ENCODE measurements at regions not wholly inside any gene's neighbourhood (a gene's known extent, or its start where the extent isn't known, plus 50 kb on each side); places are given as distances from the start of the nearest gene placed in this dataset.
A peak's percentile ranks its signal among the peaks of the same experiment; 100 is the strongest.
"Not testable (repeated sequence)": the region's sequence is repeated elsewhere in the genome, so short reads cannot be mapped to it uniquely, and the experiment has no call there.

GRCh38 chr7:11221984-11222383, 248.3 kb downstream of the PHF14 start:
- no peak for DNase-seq

GRCh38 chr7:11224535-11224934, 250.9 kb downstream of the PHF14 start:
- no peak for DNase-seq

- DNase-seq = no peak
Measured at GRCh38 chr7:11228515-11228914, 254.8 kb downstream of the PHF14 start.

- no peak for DNase-seq
Measured at GRCh38 chr7:11231190-11231589, 257.5 kb downstream of the PHF14 start.

DNA sequence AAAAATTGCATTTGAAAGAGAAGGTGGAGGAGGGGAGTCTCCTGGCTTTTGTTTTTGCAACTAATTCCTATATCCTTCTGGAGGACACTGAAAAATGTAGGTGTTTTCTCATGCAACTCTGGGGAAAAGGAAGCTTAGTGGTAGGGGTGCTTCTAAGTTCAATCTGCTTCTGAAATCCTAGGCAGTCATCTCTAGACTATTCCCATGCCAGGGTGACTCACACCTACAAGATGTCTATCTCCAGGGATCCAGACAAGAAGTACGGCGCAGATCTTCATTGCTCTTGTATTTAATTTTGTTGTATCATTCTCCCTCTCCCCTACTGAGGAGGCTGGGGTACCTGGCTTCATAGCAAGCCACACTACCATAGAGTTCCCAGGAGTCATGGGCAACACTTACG, 258.8 kb downstream of the PHF14 start:
- no peak for DNase-seq

GRCh38 chr7:11233871-11234270, 260.2 kb downstream of the PHF14 start:
- no peak for DNase-seq

- no peak for DNase-seq
Measured at GRCh38 chr7:11235491-11235890, 261.8 kb downstream of the PHF14 start.

- peak; percentile 72 to 77 for DNase-seq
Measured at GRCh38 chr7:11236680-11237079, 263.0 kb downstream of the PHF14 start.

GRCh38 chr7:11237742-11238141, 264.1 kb downstream of the PHF14 start:
- DNase-seq = peak in 1 of 2 experiments; percentile 26

GRCh38 chr7:11239316-11239715, 265.6 kb downstream of the PHF14 start:
- DNase-seq = no peak

- DNase-seq = no peak
Measured at GRCh38 chr7:11243739-11244138, 270.1 kb downstream of the PHF14 start.

DNA sequence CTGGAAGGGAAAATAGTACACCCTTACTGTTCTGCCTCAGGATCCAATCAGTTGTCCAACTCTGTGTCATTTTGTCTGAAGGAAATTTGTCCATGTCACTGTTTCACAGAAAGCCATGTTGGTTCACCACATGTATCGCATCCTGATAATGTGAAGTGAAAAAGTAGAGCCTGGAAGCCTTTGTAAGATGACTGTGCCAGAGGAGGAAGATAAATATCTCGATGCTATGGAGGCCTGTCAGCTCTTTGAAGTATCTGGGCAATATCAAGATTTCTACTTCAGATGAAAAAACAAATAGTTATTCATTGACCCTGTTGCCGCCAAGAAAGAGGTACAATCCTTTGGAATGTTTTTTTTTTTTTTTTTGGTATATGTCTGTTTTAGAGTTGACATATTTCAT, 270.5 kb downstream of the PHF14 start:
- no peak for DNase-seq

DNA sequence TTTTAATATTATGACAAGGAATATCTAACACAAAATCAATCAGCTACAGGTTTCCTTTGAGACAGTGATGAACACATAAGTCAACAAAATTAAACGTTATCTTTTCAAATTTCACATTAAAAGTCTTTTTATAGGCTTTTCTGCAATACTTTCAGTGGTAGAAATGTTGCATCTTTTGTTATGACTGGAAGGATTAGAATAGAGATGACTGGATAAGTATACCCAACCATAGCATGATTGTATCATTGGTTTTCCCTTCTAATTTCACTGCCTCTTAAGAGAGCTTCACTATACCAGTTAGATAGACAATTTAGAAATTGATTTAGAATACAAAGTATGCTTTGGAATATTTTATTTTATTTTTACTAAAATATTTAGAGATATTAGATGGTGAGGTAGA, 273.9 kb downstream of the PHF14 start:
- DNase-seq = no peak

GRCh38 chr7:11251436-11251835, 277.8 kb downstream of the PHF14 start:
- no peak for DNase-seq

DNA sequence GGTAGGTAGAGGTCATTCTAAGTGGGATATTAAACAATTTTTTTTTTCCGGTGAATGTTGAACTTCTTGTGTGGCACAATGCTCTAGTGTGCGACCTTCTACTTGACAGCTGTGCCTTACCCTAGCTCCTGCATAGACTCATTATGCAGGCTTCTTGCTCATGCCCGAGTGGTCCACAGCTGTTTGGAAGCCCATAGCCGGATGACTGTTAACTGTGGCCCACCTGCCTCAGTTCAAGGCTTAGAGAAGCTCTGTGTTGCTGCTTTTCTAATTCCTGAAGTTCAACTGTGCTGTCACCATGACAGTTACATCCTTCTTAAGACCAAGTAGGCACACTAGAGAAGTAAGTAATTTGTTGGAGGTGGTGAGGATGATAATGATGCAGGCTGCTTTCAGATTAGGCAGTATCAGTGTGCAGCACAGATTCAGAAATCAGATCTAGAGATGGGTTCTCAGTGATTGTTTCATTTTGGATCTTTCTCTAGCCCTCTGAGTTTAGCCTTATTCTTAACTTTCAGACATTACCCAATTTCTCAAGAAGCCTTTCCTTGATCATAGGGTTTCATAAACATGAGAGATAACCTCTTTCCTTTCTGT, 278.4 kb downstream of the PHF14 start:
- DNase-seq = no peak

- DNase-seq = no peak
Measured at GRCh38 chr7:11252705-11253272, 279.1 kb downstream of the PHF14 start.

- DNase-seq = no peak
Measured at GRCh38 chr7:11256501-11256900, 282.8 kb downstream of the PHF14 start.

DNA sequence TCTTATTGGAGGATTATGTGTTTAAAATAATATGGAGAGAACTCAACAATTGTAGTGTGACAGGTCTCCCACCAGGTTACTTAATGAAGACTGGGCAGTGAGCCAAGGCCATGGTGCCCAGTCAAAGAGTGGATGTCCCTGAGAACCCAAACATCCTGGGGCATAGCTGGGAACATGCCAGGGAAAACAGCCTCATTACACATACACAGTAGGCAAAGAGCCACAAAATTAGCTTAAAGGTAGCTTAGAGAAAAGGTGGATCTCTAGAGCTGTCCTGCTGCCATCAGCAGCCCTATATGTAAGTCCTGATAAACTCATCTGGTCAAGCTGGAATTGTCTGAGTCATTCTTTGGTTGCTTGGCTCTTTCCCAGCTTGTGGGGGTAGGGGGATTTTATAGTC, 287.8 kb downstream of the PHF14 start:
- DNase-seq = peak; percentile 9 to 63

DNA sequence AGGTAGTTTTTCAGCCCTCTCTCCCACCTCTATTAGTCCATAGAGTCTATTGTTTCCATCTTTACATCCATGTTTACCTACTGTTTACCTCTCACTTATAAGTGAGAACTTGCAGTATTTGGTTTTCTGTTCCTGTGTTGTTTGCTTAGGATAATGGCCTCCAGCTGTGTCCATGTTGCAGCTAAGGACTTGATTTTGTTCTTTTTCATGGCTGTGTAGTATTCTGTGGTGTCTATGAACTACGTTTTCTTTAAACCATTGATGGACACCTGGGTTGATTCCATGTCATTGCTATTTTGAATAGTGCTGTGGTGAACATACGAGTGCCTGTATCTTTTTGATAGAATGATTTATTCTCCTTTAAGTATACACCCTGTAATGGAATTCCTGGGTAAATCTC, 292.4 kb downstream of the PHF14 start:
- DNase-seq = no peak

- no peak for DNase-seq
Measured at GRCh38 chr7:11272352-11272751, 298.7 kb downstream of the PHF14 start.

- no peak for DNase-seq
Measured at GRCh38 chr7:11274074-11274473, 300.4 kb downstream of the PHF14 start.

DNA sequence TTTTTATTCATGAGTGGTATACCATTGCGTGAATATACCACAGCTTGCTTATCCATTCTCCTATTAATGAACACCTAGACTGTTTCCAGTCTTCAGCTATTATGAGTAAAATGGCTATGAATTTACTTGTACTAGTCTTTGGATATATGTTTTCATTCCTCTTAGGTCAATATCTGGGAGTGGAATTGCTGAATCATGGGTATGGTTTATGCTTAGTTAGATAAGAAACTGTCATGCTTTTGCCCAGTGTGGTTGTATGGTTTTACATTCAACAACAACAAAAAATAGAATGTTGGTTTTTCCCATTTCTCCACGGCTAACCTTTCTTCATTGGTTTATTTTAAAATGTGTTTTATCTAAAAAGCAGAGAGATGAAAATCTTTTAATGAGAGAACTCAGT, 308.3 kb downstream of the PHF14 start:
- no peak for DNase-seq

GRCh38 chr7:11283584-11283983, 309.9 kb downstream of the PHF14 start:
- not testable (repeated sequence) for DNase-seq

GRCh38 chr7:11290863-11291262, 317.2 kb downstream of the PHF14 start:
- no peak for DNase-seq

- DNase-seq = no peak
Measured at GRCh38 chr7:11294218-11294617, 320.5 kb downstream of the PHF14 start.

Measured in NCI-H1930 (cell line).